Endothelial cell of umbilical vein (primary cell): ENCODE measurements at regions not wholly inside any gene's neighbourhood (a gene's known extent, or its start where the extent isn't known, plus 50 kb on each side); places are given as distances from the start of the nearest gene placed in this dataset.

ENCODE experiments used
- BruUV-seq: library from RNA; stranded (reverse); fragments of 400-500 nt; replicated peaks from 2 replicates; lab custom pipeline; 2021; lab: Mats Ljungman, UMichigan
- CTCF ChIA-PET: fragments of 300-600, 350-600 bp; sonication (Branson Sonifier 250); formaldehyde crosslinking; loops from one replicate; lab custom pipeline; 2021; ENCODE audit warnings: antibody characterized with exemption, inconsistent platforms; lab: Charles Lee
- POLR2A ChIA-PET: fragments of 300-600, 350-600 bp; sonication (Branson Sonifier 250); formaldehyde crosslinking; loops from one replicate; lab custom pipeline; 2021; ENCODE audit warnings: antibody characterized with exemption, inconsistent platforms; lab: Charles Lee
- DNase-seq: peaks from one replicate; pipeline ENCODE4 v3.0.0-alpha.2; 2011; ENCODE audit warnings: low read depth, low spot score
- FAIRE-seq: peaks from 2 replicates; lab custom pipeline; 2011; peaks lifted over from hg19 to GRCh38; lab: Jason Lieb, UNC
- H2AFZ ChIP-seq: 2 replicates; pipeline ENCODE4 v1.6.0; 2012; ENCODE audit warnings: low read depth, low read length, control low read depth, inconsistent platforms
- H3K27ac ChIP-seq: 2 replicates; pipeline ENCODE4 v1.5.1; 2011; ENCODE audit warnings: low read depth, mild to moderate bottlenecking, control low read depth, low read length, moderate library complexity; ENCODE audit not compliant: insufficient read depth
- H3K27me3 ChIP-seq, 2 experiments: 2 replicates each; pipeline versions ENCODE4 v1.6.0 to v1.6.1; 2011; ENCODE audit warnings: low read length in 2 of 2, mixed read lengths in 1 of 2; ENCODE audit not compliant: control insufficient read depth in 2 of 2, insufficient read depth in 2 of 2
- H3K36me3 ChIP-seq, 2 experiments: 2 replicates in 1 of 2; 3 replicates in 1 of 2; pipeline ENCODE4 v1.5.1; 2011; ENCODE audit warnings: low read length in 2 of 2, mild to moderate bottlenecking in 1 of 2, moderate library complexity in 1 of 2; ENCODE audit not compliant: control insufficient read depth in 2 of 2, insufficient read depth in 2 of 2; ENCODE audit errors: extremely low read depth in 1 of 2
- H3K4me1 ChIP-seq: 3 replicates; pipeline ENCODE4 v1.5.1; 2011; ENCODE audit warnings: mild to moderate bottlenecking, low read length; ENCODE audit not compliant: control insufficient read depth, insufficient read depth; ENCODE audit errors: extremely low read depth
- H3K4me2 ChIP-seq: 2 replicates; pipeline ENCODE4 v1.6.1; 2011; ENCODE audit warnings: low read length, control low read depth, mixed read lengths; ENCODE audit not compliant: insufficient read depth
- H3K4me3 ChIP-seq, 3 experiments: fragments of 200-600 bp in 1 of 3; sonication (generic), shearing (Covaris generic) in 1 of 3; replicated peaks in 1 of 3; 2 replicates each; pipeline ENCODE4 v1.5.1; 2011 to 2016; ENCODE audit warnings: control low read depth in 3 of 3, low read length in 3 of 3, mild to moderate bottlenecking in 2 of 3, inconsistent platforms in 1 of 3, low read depth in 1 of 3, moderate library complexity in 1 of 3; ENCODE audit not compliant: insufficient read depth in 1 of 3
- H3K79me2 ChIP-seq: 2 replicates; pipeline ENCODE4 v1.6.0; 2012; ENCODE audit warnings: low read length, inconsistent platforms; ENCODE audit not compliant: control insufficient read depth, insufficient read depth
- H3K9ac ChIP-seq: replicated peaks from 2 replicates; pipeline ENCODE3; 2011; ENCODE audit warnings: low read length, control low read depth; ENCODE audit not compliant: insufficient read depth; ENCODE audit errors: extremely low read depth
- H3K9me1 ChIP-seq: replicated peaks from 3 replicates; pipeline ENCODE4 v1.6.0; 2011; ENCODE audit warnings: mild to moderate bottlenecking, low read length; ENCODE audit not compliant: control insufficient read depth, insufficient read depth; ENCODE audit errors: extremely low read depth
- H3K9me3 ChIP-seq: replicated peaks from 2 replicates; pipeline ENCODE4 v1.5.1; 2012; ENCODE audit warnings: low read length, inconsistent platforms; ENCODE audit not compliant: control insufficient read depth, insufficient read depth
- H4K20me1 ChIP-seq: replicated peaks from 2 replicates; pipeline ENCODE3; 2011; ENCODE audit warnings: mild to moderate bottlenecking, low read length; ENCODE audit not compliant: control insufficient read depth, insufficient read depth; ENCODE audit errors: extremely low read depth
- EZH2 ChIP-seq: IDR thresholded peaks from 2 replicates; pipeline ENCODE4 v1.6.1; 2012; ENCODE audit warnings: borderline replicate concordance, low read depth, mild to moderate bottlenecking, moderate library complexity, low read length, inconsistent platforms; ENCODE audit not compliant: severe bottlenecking
- FOS ChIP-seq: IDR thresholded peaks from 2 replicates; pipeline ENCODE4 v1.6.1; 2011; ENCODE audit warnings: mild to moderate bottlenecking, low read length, moderate library complexity, borderline replicate concordance; ENCODE audit not compliant: insufficient read depth
- GATA2 ChIP-seq: IDR thresholded peaks from 2 replicates; pipeline ENCODE4 v1.7.0; 2011; ENCODE audit warnings: low read depth, mild to moderate bottlenecking, moderate library complexity, mixed read lengths, low read length; ENCODE audit not compliant: insufficient read length, insufficient read depth
- JUN ChIP-seq: IDR thresholded peaks from 2 replicates; pipeline ENCODE4 v1.6.1; 2011; ENCODE audit warnings: borderline replicate concordance, low read depth; ENCODE audit not compliant: insufficient read length, insufficient read depth
- MYC ChIP-seq: IDR thresholded peaks from one replicate; pipeline ENCODE4 v1.6.1; 2011; ENCODE audit warnings: mild to moderate bottlenecking, low read depth, low read length
- POLR2A ChIP-seq: IDR thresholded peaks from 2 replicates; pipeline ENCODE4 v1.6.1; 2012; ENCODE audit warnings: low read depth, mild to moderate bottlenecking, control low read depth, low read length
- POLR2AphosphoS5 ChIP-seq: IDR thresholded peaks from 2 replicates; pipeline ENCODE4 v1.6.1; 2012; ENCODE audit warnings: low read depth, mild to moderate bottlenecking, control low read depth, low read length, moderate library complexity; ENCODE audit not compliant: insufficient read depth
- dilution Hi-C: fragments of 300-500 bp; cut with MboI; formaldehyde crosslinking; loops from one replicate; pipeline ENCODE4 v1.15.0; 2019; ENCODE audit warnings: low sequenced_read_pairs; ENCODE audit not compliant: extremely low pct_ligation_motif_present
- intact Hi-C: fragments of 100-400 bp; cut with micrococcal nuclease; formaldehyde crosslinking; loops from one replicate; pipeline ENCODE4 v1.10.0; 2022
- TF ChIP-seq, protein P1 (sequence below): IDR thresholded peaks from 2 replicates; pipeline ENCODE4 v1.6.1; 2011; ENCODE audit not compliant: insufficient read depth, insufficient read length
- TF ChIP-seq, protein P2 (sequence below), 2 donors: IDR thresholded peaks; 1 replicate in 1 of 2; 2 replicates in 1 of 2; pipeline ENCODE4 v1.5.1; 2011; ENCODE audit warnings: low read length in 2 of 2, mild to moderate bottlenecking in 2 of 2, moderate library complexity in 2 of 2, control low read depth in 1 of 2, inconsistent platforms in 1 of 2, low read depth in 1 of 2; ENCODE audit not compliant: insufficient read depth in 1 of 2; ENCODE audit errors: extremely low read depth in 1 of 2

DNA sequence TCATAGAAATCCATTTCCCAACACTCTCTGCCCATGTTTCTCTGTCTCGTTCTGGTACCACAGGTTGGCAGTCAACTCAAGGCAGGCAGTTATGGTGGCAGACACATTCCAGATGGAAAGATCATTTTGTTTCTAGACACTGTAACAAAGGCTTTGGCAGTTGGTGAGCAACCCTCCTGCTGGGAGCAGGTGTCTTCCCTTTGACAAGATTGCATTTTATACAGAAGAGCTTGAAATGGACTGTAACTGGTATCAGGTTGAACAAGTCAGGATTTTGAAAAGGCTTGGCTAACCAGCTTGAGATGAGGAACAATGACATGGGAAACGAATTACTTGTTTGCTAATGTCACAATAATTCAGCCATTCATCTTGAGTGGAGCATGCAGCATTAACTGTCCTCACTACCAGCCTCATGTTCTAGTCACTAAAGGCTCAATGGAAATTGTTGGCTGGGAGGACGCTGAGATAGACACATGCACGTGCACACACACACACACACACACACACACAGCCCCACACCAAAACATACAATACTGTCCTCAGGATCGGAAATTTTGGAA is 170.0 kb downstream of the SEMA6D start:
- H3K9me3 ChIP-seq: no peaks in the 10 kb centered on the region
- H3K4me3 ChIP-seq: no peak overlapping the region
- no peaks in the 10 kb centered on the region for H3K4me1 ChIP-seq
- no peak overlapping the region for H3K9ac ChIP-seq
- DNase-seq (no peak), FAIRE-seq (no peak)
- H3K9me1 ChIP-seq: no peaks in the 10 kb centered on the region
- no TSS peak for BruUV-seq
- CTCF ChIA-PET: no interaction called here
- no peak overlapping the region for H3K27ac ChIP-seq
- dilution Hi-C loops: no loop called here
- H3K4me2 ChIP-seq: no peak overlapping the region
- no peaks in the 10 kb centered on the region for H3K36me3 ChIP-seq
- H3K79me2 ChIP-seq: no peaks in the 10 kb centered on the region
- no peaks in the 10 kb centered on the region for H4K20me1 ChIP-seq
- intact Hi-C loops: no loop called here
- H3K27me3 ChIP-seq: peaks cover 5 to 7% of the 10 kb centered on the region in 2 experiments
- H2AFZ ChIP-seq: no peak overlapping the region
- TF ChIP-seq POLR2A (no peak), JUN (no peak), GATA2 (no peak), MYC (no peak), POLR2AphosphoS5 (no peak), FOS (no peak), EZH2 (no peak)
- TF ChIP-seq, protein P1, sequence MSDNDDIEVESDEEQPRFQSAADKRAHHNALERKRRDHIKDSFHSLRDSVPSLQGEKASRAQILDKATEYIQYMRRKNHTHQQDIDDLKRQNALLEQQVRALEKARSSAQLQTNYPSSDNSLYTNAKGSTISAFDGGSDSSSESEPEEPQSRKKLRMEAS: no peak
- TF ChIP-seq, protein P2, sequence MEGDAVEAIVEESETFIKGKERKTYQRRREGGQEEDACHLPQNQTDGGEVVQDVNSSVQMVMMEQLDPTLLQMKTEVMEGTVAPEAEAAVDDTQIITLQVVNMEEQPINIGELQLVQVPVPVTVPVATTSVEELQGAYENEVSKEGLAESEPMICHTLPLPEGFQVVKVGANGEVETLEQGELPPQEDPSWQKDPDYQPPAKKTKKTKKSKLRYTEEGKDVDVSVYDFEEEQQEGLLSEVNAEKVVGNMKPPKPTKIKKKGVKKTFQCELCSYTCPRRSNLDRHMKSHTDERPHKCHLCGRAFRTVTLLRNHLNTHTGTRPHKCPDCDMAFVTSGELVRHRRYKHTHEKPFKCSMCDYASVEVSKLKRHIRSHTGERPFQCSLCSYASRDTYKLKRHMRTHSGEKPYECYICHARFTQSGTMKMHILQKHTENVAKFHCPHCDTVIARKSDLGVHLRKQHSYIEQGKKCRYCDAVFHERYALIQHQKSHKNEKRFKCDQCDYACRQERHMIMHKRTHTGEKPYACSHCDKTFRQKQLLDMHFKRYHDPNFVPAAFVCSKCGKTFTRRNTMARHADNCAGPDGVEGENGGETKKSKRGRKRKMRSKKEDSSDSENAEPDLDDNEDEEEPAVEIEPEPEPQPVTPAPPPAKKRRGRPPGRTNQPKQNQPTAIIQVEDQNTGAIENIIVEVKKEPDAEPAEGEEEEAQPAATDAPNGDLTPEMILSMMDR (IDR thresholded peaks at IDR 0.05; ENCODE audit: extremely low read depth in 1 of 2, insufficient read depth in 1 of 2, low read depth in 1 of 2, low read length in 2 of 2): no peak
- POLR2A ChIA-PET: no interaction called here
